GM23338 (cell line): ENCODE measurements at regions not wholly inside any gene's neighbourhood (a gene's known extent, or its start where the extent isn't known, plus 50 kb on each side); places are given as distances from the start of the nearest gene placed in this dataset.

Experiments
- ATAC-seq: fragments of 200-7000 bp; cut with Tn5 transposase; 3 replicates; pipeline ENCODE4 v1.9.1; 2020
- DNase-seq: peaks from one replicate; pipeline ENCODE4 v3.0.0-alpha.2; 2015; ENCODE audit warnings: low spot score
- H2AFZ ChIP-seq: fragments of 200-600 bp; sonication (generic); 2 replicates; pipeline ENCODE4 v1.8.0; 2016; ENCODE audit warnings: antibody characterized with exemption, mild to moderate bottlenecking, moderate library complexity
- H3F3A ChIP-seq: fragments of 200-600 bp; sonication (generic); replicated peaks from 2 replicates; pipeline ENCODE4 v1.8.0; 2017; ENCODE audit warnings: antibody characterized with exemption, mixed run types, low read depth
- H3K27ac ChIP-seq: fragments of 200-600 bp; sonication (generic); 2 replicates; pipeline ENCODE4 v1.6.1; 2016; ENCODE audit warnings: low read depth
- H3K27me3 ChIP-seq: fragments of 200-600 bp; sonication (generic); 2 replicates; pipeline ENCODE4 v1.8.0; 2016; ENCODE audit warnings: mild to moderate bottlenecking, mixed run types, moderate library complexity; ENCODE audit not compliant: insufficient read depth
- H3K36me3 ChIP-seq: fragments of 200-600 bp; sonication (generic); 2 replicates; pipeline ENCODE4 v1.8.0; 2016; ENCODE audit warnings: mild to moderate bottlenecking; ENCODE audit not compliant: insufficient read depth
- H3K4me1 ChIP-seq: fragments of 200-600 bp; sonication (generic); 2 replicates; pipeline ENCODE4 v1.8.0; 2016; ENCODE audit warnings: mild to moderate bottlenecking, moderate library complexity; ENCODE audit not compliant: insufficient read depth
- H3K4me2 ChIP-seq: fragments of 200-600 bp; sonication (generic); 2 replicates; pipeline ENCODE4 v1.7.1; 2017; ENCODE audit warnings: mixed run types
- H3K4me3 ChIP-seq: fragments of 200-600 bp; sonication (generic); 2 replicates; pipeline ENCODE4 v1.6.1; 2016; ENCODE audit warnings: mixed run types
- H3K79me2 ChIP-seq: fragments of 200-600 bp; sonication (generic); replicated peaks from 2 replicates; pipeline ENCODE4 v1.8.0; 2017; ENCODE audit warnings: mild to moderate bottlenecking; ENCODE audit not compliant: insufficient read depth
- H3K9me2 ChIP-seq: fragments of 200-600 bp; sonication (generic); 2 replicates; pipeline ENCODE4 v1.8.0; 2017; ENCODE audit not compliant: insufficient read depth
- H4K20me1 ChIP-seq: fragments of 200-600 bp; sonication (generic); replicated peaks from 2 replicates; pipeline ENCODE4 v1.8.0; 2017; ENCODE audit warnings: mild to moderate bottlenecking; ENCODE audit not compliant: insufficient read depth
- H3K27ac Mint-ChIP-seq: 2 replicates; pipeline ENCODE4 v1.8.0; 2020; ENCODE audit warnings: inconsistent platforms, mild to moderate bottlenecking, moderate library complexity, mixed read lengths
- H3K27me3 Mint-ChIP-seq: 3 replicates; pipeline ENCODE4 v1.8.0; 2022; ENCODE audit warnings: low read depth, mild to moderate bottlenecking, moderate library complexity, mixed read lengths, inconsistent platforms; ENCODE audit not compliant: insufficient read depth, poor library complexity
- H3K36me3 Mint-ChIP-seq: 3 replicates; pipeline ENCODE4 v1.8.0; 2021; ENCODE audit warnings: low read depth, mild to moderate bottlenecking, inconsistent platforms, moderate library complexity, mixed read lengths
- H3K4me1 Mint-ChIP-seq: 3 replicates; pipeline ENCODE4 v1.8.0; 2020; ENCODE audit warnings: mild to moderate bottlenecking, inconsistent platforms, mixed read lengths
- H3K4me3 Mint-ChIP-seq: 3 replicates; pipeline ENCODE4 v1.8.0; 2021; ENCODE audit warnings: moderate library complexity, mild to moderate bottlenecking, inconsistent platforms, mixed read lengths
- H3K9me3 Mint-ChIP-seq: 3 replicates; pipeline ENCODE4 v1.8.0; 2020; ENCODE audit warnings: moderate library complexity, mild to moderate bottlenecking, inconsistent platforms, mixed read lengths
- CREB1 ChIP-seq: fragments of 250-450 bp; sonication (Bioruptor Pico); IDR thresholded peaks from 2 replicates; pipeline ENCODE4 v1.5.0; 2020; ENCODE audit warnings: low read depth, mild to moderate bottlenecking, moderate library complexity
- EZH2 ChIP-seq: fragments of 200-600 bp; sonication (generic); IDR thresholded peaks from one replicate; pipeline ENCODE4 v1.8.0; 2017; ENCODE audit warnings: antibody characterized with exemption, mild to moderate bottlenecking, low read depth; ENCODE audit not compliant: unreplicated experiment
- EZH2phosphoT487 ChIP-seq: fragments of 200-600 bp; sonication (generic); IDR thresholded peaks from one replicate; pipeline ENCODE4 v1.8.1; 2018; ENCODE audit warnings: antibody characterized with exemption; ENCODE audit not compliant: unreplicated experiment
- JUNB ChIP-seq: IDR thresholded peaks from one replicate; pipeline ENCODE4 v1.6.1; 2016; ENCODE audit warnings: antibody characterized with exemption; ENCODE audit not compliant: unreplicated experiment
- NANOG ChIP-seq: IDR thresholded peaks from 2 replicates; pipeline ENCODE4 v1.6.1; 2016; ENCODE audit warnings: antibody characterized with exemption, borderline replicate concordance
- POLR2AphosphoS5 ChIP-seq: IDR thresholded peaks from 2 replicates; pipeline ENCODE4 v1.6.1; 2016; ENCODE audit warnings: antibody characterized with exemption, low read depth
- STAT1 ChIP-seq: IDR thresholded peaks from one replicate; pipeline ENCODE4 v1.6.1; 2016; ENCODE audit warnings: antibody characterized with exemption; ENCODE audit not compliant: unreplicated experiment
- ZNF114 ChIP-seq: fragments of 250-450 bp; sonication (Bioruptor Pico); IDR thresholded peaks from 2 replicates; pipeline ENCODE4 v1.5.0; 2020; ENCODE audit warnings: mild to moderate bottlenecking, moderate library complexity
- TF ChIP-seq, protein P1 (sequence below): IDR thresholded peaks from 2 replicates; pipeline ENCODE4 v1.6.1; 2016; ENCODE audit warnings: antibody characterized with exemption
- TF ChIP-seq, protein P2 (sequence below), 2 experiments: fragments of 200-600 bp in 1 of 2; sonication (generic) in 1 of 2; conservative IDR thresholded peaks; 2 replicates each; pipeline versions ENCODE4 v1.5.1 to v1.6.1; 2016 to 2017; ENCODE audit warnings: antibody characterized with exemption in 2 of 2, low read depth in 2 of 2, mild to moderate bottlenecking in 2 of 2, moderate library complexity in 1 of 2
- TF ChIP-seq, protein P3 (sequence below): fragments of 250-450 bp; sonication (Bioruptor Pico); IDR thresholded peaks from 2 replicates; pipeline ENCODE4 v1.5.0; 2020; ENCODE audit warnings: mild to moderate bottlenecking, moderate library complexity

DNA sequence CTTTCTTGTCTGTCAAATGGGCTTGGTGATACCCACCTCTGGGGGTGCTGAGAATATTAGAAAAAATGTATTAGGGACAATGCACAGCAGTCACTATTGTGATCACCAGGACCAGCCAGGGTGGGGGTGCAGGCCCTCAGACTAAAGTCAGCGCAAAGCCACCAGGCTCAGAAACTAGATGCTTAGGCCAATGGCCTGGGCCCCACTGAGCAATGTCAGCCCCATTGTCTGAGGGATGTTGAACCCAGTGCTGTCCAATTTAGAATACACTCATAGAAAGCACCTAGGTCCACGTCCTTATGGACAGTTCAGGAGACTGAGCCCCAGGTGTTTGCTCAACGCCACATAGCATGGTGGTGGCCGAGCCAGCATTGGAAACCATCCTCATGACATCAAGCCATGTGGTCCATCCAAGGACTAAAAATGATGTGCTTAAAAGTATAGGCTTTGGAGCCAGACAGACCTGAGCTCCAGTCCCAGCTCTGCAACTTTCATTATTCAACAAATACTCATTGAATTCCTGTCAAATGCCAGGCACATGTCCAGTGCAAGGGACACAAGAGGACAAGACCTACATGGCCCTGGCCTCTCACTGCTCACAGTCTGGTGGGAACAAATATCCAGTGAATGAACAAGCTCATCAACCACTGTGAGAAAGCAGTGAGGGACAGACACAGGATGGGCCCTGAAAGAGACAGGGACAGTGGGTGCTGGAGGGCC lies 273.8 kb downstream of the MATN1 start:
- H3K36me3 Mint-ChIP-seq: peaks cover 8% of the 10 kb centered on the region; the same call in 1 of the 3 replicates
- H3K27me3 Mint-ChIP-seq: peaks cover 2% of the 10 kb centered on the region
- H3K27ac Mint-ChIP-seq: no peak overlapping the region
- H4K20me1 ChIP-seq: no peaks in the 10 kb centered on the region
- H3K79me2 ChIP-seq: no peaks in the 10 kb centered on the region
- H3K4me2 ChIP-seq: no peak overlapping the region
- H3K36me3 ChIP-seq: no peaks in the 10 kb centered on the region
- H3K4me1 ChIP-seq: no peaks in the 10 kb centered on the region
- H3K4me1 Mint-ChIP-seq: no peaks in the 10 kb centered on the region
- no peak overlapping the region for H3K4me3 Mint-ChIP-seq
- DNase-seq (no peak), ATAC-seq (no peak)
- no peaks in the 10 kb centered on the region for H3K9me2 ChIP-seq
- peaks cover 27% of the 10 kb centered on the region for H3K9me3 Mint-ChIP-seq
- H3K27me3 ChIP-seq: no peaks in the 10 kb centered on the region
- H3K4me3 ChIP-seq: no peak overlapping the region
- no peaks in the 10 kb centered on the region for H3F3A ChIP-seq
- no peak overlapping the region for H2AFZ ChIP-seq
- TF ChIP-seq ZNF114 (CRISPR knock-in tag) (no peak), POLR2AphosphoS5 (no peak)
- H3K27ac ChIP-seq: no peak overlapping the region

DNA sequence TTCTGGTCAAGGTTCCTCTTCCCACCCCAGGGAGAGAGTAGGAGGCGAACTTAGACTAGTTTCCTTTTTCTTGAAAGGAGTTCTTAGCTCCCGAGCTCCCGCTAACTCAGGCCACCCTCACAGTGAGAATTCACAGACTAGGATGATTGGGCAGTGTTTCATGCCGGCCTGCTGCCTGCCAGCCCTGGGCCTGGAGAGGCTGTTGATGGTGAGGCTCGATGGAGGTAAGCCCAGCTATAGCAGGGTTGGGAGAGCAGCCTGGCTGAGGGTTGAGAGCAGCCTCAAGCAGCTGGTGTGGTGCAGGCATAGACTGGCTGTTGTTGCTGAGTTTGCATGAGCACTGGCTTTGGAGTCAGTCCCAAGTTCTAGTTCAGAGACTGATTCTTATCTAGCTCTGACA lies 274.4 kb downstream of the MATN1 start:
- DNase-seq: no peak
- H3K4me1 ChIP-seq: no peaks in the 10 kb centered on the region
- H3K4me3 ChIP-seq: no peak overlapping the region
- H3K9me2 ChIP-seq: no peaks in the 10 kb centered on the region
- H3F3A ChIP-seq: no peaks in the 10 kb centered on the region
- H2AFZ ChIP-seq: no peak overlapping the region
- Mint-ChIP-seq H3K36me3 (peaks cover 10% of the 10 kb centered on the region; the same call in 2 of the 3 replicates), H3K27me3 (peaks cover 2% of the 10 kb centered on the region), H3K27ac (no peak overlapping the region), H3K4me3 (no peak overlapping the region), H3K9me3 (peaks cover 33% of the 10 kb centered on the region), H3K4me1 (no peaks in the 10 kb centered on the region)
- ATAC-seq: no peak
- H3K4me2 ChIP-seq: no peak overlapping the region
- H3K36me3 ChIP-seq: no peaks in the 10 kb centered on the region
- H3K27me3 ChIP-seq: no peaks in the 10 kb centered on the region
- H3K27ac ChIP-seq: no peak overlapping the region
- no peaks in the 10 kb centered on the region for H3K79me2 ChIP-seq
- no peaks in the 10 kb centered on the region for H4K20me1 ChIP-seq
- TF ChIP-seq, protein P1, sequence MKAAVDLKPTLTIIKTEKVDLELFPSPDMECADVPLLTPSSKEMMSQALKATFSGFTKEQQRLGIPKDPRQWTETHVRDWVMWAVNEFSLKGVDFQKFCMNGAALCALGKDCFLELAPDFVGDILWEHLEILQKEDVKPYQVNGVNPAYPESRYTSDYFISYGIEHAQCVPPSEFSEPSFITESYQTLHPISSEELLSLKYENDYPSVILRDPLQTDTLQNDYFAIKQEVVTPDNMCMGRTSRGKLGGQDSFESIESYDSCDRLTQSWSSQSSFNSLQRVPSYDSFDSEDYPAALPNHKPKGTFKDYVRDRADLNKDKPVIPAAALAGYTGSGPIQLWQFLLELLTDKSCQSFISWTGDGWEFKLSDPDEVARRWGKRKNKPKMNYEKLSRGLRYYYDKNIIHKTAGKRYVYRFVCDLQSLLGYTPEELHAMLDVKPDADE: no peak
- TF ChIP-seq ZNF114 (CRISPR knock-in tag) (no peak), STAT1 (no peak), EZH2 (no peak), EZH2phosphoT487 (no peak), NANOG (no peak), CREB1 (no peak), JUNB (no peak)
- TF ChIP-seq, protein P2, sequence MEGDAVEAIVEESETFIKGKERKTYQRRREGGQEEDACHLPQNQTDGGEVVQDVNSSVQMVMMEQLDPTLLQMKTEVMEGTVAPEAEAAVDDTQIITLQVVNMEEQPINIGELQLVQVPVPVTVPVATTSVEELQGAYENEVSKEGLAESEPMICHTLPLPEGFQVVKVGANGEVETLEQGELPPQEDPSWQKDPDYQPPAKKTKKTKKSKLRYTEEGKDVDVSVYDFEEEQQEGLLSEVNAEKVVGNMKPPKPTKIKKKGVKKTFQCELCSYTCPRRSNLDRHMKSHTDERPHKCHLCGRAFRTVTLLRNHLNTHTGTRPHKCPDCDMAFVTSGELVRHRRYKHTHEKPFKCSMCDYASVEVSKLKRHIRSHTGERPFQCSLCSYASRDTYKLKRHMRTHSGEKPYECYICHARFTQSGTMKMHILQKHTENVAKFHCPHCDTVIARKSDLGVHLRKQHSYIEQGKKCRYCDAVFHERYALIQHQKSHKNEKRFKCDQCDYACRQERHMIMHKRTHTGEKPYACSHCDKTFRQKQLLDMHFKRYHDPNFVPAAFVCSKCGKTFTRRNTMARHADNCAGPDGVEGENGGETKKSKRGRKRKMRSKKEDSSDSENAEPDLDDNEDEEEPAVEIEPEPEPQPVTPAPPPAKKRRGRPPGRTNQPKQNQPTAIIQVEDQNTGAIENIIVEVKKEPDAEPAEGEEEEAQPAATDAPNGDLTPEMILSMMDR (conservative IDR thresholded peaks at IDR 0.05; ENCODE audit: low read depth in 2 of 2): no peak
- TF ChIP-seq, protein P3, sequence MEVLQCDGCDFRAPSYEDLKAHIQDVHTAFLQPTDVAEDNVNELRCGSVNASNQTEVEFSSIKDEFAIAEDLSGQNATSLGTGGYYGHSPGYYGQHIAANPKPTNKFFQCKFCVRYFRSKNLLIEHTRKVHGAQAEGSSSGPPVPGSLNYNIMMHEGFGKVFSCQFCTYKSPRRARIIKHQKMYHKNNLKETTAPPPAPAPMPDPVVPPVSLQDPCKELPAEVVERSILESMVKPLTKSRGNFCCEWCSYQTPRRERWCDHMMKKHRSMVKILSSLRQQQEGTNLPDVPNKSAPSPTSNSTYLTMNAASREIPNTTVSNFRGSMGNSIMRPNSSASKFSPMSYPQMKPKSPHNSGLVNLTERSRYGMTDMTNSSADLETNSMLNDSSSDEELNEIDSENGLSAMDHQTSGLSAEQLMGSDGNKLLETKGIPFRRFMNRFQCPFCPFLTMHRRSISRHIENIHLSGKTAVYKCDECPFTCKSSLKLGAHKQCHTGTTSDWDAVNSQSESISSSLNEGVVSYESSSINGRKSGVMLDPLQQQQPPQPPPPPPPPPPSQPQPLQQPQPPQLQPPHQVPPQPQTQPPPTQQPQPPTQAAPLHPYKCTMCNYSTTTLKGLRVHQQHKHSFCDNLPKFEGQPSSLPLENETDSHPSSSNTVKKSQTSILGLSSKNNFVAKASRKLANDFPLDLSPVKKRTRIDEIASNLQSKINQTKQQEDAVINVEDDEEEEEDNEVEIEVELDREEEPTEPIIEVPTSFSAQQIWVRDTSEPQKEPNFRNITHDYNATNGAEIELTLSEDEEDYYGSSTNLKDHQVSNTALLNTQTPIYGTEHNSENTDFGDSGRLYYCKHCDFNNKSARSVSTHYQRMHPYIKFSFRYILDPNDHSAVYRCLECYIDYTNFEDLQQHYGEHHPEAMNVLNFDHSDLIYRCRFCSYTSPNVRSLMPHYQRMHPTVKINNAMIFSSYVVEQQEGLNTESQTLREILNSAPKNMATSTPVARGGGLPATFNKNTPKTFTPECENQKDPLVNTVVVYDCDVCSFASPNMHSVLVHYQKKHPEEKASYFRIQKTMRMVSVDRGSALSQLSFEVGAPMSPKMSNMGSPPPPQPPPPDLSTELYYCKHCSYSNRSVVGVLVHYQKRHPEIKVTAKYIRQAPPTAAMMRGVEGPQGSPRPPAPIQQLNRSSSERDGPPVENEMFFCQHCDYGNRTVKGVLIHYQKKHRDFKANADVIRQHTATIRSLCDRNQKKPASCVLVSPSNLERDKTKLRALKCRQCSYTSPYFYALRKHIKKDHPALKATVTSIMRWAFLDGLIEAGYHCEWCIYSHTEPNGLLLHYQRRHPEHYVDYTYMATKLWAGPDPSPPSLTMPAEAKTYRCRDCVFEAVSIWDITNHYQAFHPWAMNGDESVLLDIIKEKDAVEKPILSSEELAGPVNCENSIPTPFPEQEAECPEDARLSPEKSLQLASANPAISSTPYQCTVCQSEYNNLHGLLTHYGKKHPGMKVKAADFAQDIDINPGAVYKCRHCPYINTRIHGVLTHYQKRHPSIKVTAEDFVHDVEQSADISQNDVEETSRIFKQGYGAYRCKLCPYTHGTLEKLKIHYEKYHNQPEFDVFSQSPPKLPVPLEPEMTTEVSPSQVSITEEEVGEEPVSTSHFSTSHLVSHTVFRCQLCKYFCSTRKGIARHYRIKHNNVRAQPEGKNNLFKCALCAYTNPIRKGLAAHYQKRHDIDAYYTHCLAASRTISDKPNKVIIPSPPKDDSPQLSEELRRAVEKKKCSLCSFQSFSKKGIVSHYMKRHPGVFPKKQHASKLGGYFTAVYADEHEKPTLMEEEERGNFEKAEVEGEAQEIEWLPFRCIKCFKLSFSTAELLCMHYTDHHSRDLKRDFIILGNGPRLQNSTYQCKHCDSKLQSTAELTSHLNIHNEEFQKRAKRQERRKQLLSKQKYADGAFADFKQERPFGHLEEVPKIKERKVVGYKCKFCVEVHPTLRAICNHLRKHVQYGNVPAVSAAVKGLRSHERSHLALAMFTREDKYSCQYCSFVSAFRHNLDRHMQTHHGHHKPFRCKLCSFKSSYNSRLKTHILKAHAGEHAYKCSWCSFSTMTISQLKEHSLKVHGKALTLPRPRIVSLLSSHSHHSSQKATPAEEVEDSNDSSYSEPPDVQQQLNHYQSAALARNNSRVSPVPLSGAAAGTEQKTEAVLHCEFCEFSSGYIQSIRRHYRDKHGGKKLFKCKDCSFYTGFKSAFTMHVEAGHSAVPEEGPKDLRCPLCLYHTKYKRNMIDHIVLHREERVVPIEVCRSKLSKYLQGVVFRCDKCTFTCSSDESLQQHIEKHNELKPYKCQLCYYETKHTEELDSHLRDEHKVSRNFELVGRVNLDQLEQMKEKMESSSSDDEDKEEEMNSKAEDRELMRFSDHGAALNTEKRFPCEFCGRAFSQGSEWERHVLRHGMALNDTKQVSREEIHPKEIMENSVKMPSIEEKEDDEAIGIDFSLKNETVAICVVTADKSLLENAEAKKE: no peak
